Hematopoietic multipotent progenitor cell treated with erythropoietin and hydrocortisone succinate and interleukin-3 and kit ligand, for 15 days (in vitro differentiated cells): ENCODE measurements at regions not wholly inside any gene's neighbourhood (a gene's known extent, or its start where the extent isn't known, plus 50 kb on each side); places are given as distances from the start of the nearest gene placed in this dataset.

Source experiments
- DNase-seq: peaks from one replicate; pipeline ENCODE4 v3.0.0-alpha.2; 2015; ENCODE audit warnings: low spot score

DNA sequence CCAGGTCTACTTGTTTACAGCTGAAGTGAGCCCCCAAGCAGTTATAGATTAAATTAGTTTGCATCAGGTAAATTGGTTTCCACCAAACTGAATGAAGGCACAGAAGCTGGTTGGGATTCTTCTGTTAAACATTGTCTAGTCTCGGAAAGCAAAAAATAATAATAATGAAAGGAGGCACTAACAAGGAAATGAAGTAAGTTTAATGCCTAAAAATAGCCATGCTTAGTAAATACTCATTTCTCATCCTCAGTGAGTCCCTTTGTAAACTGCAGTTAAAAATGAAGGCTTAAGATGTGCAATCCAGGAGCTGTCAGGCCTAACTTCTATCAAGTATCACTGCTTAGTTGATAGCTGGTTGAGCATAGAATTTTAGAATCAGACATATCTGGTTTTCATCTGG, 113.5 kb downstream of the BTG1 start:
- DNase-seq, result no peak

DNA sequence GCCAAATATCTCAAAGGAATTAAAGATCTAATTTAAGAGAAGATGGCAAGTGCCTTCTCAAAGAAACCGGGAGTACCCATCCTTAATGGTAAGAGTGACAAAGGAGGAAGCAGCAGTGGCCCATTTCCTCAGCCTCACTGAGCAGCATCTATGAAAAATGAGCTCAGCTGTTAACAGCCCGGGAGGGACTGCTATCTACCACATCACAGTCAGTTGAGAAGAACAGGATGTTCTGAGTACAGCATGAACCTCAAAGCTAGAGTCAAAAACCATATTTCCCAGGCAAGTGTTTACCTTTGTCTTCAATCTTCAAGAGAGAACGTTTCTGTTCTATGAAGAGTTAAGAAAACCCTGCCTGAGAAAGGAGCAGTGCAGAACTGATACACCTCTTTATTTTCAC, 115.0 kb downstream of the BTG1 start:
- DNase-seq, result no peak

DNA sequence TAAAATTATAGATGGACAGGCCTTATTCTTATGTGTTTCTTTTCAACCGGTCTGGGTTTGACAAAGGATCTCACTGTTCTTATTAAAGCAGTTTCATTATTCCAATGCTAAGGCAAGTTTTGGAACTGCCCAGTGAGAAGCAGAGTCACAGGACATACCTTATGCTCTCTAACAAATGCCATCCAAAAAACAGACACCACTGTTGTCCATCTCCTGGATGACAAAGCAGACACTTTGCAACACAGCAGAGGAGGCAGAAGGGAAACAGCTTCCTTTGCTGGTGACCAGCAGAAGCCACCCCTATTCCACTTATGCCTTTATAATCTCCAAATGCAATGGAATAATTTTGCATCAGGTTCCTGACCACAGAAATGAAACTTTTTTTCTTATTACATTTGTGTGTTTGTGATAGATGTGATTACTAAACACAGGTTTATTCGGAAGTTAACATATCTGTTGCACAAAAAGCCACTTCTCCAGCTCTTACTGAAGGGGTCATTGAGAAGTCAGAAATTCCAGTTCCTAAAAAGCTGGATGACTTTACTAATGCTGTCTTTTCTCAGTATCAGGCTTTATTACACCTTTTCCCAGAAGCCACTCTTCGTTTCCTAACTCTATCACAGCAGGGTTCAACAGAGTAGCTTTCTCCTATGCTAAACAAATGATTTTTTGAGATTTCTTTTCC, 115.6 kb downstream of the BTG1 start:
- DNase-seq, result no peak

DNA sequence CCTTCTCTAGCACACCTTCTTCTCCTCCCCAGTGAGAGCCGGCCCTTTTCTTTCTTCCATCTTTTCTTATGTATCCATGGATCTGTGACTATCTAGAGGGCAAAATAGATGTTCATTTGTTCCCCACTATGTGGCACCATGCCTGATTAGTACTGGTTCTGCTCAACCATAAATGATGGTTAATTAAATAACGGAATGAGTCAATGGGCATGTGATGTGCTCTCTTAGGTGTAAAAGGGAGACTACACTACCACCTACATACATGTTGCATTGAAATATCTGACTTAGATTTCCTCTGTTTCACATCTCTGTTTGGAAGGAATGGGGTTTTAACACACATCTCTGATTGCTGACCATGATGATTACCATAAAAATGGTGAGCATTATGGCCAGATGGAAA, 116.5 kb downstream of the BTG1 start:
- no peak for DNase-seq

DNA sequence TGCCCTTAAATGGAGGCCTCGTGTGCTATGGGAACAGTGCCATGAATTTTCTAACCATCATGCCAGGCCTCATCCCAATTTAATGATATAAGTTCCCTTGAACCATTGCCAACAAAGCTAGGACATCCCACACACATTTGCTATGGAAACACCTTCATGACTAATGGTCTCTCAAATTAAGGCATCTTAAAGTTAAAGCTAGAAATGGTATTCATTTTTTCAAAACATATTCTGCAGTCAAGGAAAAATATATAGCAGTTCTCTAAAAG, 117.3 kb downstream of the BTG1 start:
- DNase-seq, result no peak

DNA sequence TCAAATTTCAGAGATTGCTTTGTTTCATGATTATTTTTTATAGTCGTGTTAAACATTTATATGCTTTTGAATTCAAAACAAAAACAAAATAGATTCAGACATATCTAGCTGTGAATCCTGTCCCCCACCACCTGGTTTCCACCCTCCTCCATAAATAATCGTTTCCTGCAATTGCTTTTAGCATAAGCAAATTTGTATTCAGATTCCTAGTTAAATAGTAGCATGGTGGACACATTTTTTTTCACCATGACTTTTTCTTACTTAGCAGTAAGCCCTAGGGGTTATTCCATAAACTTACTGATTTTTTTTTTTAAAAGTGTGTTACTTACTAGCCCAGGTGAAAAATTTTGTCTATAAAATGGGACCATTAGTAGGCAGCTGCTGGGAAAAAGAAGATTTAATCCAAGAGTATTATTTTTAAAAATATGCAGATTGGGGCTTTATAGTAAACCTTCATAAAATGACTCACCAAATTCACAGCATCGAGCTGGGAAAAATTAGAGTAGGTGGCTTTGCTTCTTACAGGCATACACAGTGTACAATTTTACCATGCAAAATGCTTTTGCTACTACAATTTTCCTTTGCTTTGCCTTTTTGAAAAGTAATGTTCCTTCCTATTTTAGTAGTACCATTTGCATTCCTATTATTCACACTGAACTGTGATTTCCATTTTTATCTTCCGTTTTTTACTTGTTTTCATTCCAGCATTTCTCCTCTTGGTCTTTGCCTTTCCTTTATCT, 117.8 kb downstream of the BTG1 start:
- no peak for DNase-seq

DNA sequence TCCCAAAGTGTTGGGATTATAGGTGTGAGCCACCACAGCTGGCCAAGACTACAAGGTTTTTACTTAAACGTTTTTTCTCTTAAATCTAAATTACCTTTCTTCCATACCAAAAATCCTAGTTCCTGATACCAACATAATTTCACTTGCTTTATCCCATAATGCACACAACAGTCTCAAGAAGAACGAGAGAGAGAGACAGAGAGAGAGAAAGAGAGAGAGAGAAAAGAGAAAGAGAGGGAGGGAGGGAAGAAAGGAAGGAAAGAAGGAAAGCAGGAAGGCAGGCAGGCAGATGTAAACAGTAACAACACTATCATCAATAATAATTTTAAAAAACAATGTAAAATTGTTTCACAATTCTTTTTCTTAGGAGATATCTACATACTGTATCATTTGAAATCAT, 118.4 kb downstream of the BTG1 start:
- DNase-seq, result no peak

DNA sequence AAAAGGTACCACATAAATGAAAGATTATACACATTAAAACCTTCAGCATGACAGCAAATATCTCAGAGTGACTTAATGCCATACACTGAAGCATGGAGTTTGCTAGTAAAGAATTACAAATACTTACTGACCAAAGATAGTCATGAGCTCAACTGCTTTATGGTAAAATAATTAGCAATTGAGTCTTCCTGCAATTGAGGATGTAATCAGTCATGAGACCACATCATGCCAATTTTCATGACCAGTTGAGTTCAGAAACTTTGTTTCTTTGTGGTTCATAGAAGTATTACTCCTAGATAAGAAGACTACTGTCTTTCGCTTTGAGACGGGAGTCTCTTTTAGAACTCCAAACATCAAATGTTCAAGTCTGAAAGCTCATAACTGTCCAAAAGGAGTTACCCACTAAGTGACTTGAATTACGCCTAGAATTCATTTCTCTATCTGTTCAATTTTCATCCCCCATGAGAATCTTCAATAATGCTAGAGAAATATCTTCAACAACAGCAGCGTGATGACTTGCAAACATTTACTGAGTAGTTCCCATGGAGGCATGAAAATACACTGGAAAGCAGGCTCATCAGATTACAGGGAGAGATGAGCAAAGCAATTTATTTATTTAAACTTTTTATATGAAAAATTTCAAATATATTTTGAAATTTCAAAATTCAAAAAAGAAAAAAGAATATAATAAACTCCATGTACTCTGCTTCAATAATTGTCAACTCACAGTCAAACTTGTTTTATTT, 120.0 kb downstream of the BTG1 start:
- DNase-seq, result no peak

DNA sequence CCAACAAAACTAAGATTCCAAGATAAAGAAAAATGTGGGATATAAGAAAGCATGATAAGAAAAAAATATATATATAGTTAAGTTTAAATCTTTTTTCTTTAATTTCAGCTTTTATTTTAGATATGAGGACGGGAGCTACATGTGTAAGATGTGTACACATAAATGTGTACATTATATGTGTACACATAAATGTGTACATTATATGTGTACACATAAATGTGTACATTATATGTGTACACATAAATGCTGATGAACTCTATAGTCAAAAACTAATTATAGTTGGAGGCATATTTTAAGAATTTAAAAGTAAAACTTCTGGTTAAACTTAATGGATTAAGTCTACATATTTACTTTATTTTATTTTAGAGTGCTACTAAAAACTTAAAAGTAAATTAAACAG, 123.6 kb downstream of the BTG1 start:
- no peak for DNase-seq

DNA sequence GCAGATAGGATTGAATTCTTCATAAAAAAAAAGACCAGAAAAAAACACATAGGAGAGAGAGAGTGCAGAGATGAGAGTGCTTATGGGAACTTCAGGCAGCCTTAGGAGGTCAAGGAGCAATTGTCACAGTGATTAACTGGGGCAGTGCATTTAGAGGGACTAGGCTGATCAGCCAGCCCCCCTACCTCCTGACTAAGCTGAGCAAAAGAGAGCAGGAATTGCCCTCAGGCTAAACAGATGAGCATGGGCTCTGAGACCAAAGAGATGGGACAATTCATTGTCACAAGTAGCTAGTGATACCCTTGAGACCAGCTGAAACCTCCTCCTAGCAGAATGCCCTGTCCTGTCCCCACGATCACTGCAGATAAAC, 124.0 kb downstream of the BTG1 start:
- DNase-seq, result no peak

DNA sequence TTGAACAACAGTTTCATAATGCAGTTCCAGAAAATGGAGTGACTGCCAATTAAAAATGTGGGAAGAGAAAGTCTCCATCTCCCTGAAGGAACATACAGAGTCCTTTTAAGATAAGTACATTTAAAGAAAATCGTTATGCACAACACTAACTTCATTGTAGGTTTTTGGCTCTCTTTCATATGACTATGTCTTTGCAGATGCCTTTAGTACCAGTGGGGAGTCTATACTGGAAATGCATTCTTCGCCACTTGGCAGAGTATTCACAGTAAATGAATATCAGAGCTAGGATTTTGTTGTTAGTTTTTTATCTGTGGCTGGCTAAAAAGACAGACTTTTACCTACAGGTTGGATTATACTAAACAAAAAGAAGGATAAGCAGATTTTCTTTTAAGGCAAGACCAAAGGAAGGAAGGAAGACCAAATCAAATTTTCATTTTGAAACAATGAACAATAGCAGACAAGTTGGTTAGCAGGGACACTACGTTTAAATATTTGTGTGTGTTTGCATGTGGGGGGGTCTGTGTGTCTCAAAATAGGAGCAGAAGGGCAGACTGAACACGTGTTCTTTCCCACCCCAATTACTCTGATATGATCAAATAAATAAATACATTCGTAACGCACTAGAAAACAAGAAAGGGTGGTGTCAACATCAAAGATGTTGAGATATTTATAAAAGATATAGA, 124.5 kb downstream of the BTG1 start:
- DNase-seq, result no peak

DNA sequence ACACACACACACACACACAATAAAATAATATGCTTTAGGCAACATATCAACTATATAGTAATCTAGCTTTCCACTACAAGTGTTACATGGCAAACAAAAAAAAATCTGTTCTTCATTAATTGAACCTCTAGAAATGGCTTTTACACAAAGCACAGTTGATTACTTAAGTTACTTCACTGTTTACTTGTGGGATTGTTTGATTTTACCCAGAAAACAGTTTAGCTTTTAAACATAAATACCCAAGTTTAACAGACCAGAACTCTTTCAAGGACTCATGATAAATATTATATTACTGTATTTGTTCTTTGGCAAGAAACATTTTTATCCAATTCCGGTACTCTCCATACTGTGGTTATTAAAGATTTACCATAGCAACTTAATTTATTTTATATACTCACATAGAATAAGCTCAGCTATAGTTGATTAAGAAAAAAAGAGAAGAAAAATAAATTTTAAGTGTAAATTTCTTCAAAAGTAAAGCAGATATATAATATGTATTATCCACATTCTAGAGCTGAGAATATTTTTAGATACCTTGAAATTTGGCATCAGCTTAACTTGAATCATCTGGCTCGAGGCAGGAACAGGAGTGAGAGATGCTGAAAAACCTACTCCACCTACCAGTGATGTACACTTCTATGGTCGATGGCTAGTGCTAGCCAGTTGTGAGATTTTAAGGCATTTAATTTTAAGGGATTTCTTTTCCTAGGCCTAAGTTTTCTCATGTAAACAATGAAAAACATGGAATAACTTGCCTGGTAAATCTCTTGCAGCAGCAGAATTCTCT, 126.0 kb downstream of the BTG1 start:
- DNase-seq, result no peak

DNA sequence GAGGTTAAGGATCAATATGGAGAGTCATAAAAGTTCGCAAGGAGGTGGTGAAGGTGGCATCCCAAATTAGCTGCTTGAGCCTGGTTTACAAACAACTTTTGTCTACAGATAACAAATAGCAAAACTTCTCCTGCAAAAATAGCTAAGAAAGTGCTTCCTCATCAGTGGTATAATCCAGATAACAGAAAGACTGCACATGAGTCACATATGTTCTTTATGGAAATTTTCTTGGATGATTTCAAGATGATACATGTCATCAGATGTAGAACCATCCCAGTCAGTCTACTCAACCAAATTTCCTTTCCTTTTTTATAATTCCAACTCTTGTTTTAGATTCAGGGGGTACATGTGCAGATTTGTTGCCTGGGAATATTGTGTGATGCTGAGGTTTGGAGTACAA, 133.0 kb downstream of the BTG1 start:
- no peak for DNase-seq

DNA sequence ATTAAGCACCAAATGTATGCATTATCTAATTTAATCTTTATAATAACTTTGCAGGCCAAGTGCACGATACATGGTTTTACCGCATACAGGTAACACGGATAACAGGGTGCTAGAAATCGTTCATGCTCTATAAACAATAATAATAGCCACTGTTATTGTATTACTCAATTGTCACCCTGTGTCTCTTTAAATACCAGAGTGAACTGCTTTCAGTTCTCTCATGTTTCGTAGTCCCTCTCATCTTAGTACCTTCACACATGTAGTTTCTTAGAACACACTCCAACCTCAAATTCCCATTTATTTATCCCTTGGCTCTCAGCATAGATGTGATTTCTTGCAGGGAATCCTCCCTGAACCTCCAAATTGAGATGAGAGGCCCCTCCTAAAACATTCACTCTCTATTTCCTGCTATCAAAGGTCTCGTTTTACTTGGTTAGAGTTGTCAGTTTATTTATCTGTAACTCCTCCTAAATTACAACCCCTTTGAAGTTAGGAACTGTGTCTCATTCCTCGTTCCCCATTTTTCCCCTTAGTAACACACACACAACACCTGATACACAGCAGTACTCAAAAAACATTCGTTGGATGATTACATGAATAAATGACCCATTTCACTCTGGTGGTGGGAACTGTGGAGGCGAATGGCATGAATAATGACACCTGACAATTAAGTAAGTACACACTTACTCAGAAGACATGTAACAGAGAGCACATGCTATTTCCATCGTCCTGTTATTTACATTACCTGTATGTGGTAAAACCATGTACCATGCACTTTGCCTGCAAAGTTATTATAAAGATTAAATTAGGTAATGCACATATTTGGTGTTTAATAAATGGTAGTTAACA, 134.6 kb downstream of the BTG1 start:
- DNase-seq, result no peak

DNA sequence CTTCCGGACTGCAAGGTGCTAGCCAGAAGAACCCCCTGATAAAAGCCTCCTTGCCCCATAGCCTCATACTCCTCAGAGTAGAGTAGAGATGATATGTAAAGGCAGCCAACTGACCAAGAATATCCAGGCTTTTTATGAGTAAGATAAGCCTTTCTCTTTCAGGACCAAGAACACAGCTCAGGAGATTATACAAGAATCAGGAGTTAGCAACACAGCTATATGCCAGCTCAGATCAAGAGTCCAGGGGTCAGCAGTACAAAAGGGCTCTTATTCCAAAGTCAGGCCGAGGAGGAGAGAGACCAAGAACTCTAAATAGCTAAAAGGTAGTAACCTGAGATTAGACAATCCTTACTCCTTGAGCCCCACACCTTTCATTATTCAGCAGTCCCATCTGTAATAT, 135.3 kb downstream of the BTG1 start:
- DNase-seq, result no peak

DNA sequence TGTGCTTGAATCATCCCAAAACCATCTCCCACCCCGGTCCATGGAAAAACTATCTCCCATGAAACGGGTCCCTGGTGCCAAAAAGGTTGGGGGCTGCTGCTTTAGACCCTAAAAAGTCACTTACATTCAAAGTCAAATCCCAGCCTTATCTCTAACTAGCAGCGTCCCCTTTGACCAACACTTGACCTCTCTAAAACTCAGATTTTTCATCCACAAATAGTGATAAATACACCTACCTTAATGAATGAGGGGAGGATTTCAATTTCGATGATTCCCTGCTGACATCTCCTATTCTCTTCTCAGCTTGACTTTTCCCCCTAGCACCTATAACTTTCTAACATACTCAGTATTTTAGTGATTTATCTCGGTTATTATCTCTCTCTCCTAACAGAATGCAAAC, 137.3 kb downstream of the BTG1 start:
- no peak for DNase-seq

DNA sequence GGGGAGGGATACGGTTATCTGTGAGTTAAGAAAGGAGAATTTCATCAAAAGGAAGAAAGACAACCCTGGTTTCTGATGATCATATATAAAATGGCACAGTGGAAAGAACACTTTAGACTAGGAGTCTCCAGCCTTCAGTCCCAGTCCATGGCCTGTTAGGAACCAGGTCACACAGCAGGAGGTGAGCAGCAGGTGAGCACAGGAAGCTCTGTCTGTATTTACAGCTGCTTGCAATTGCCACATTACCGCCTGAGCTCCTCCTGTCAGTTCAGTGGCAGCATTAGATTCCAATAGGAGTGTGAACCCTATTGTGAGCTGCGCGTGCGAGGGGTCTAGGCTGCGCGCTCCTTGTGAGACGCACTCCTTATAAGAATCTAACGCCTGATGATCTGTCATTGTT, 137.9 kb downstream of the BTG1 start:
- DNase-seq, result no peak

DNA sequence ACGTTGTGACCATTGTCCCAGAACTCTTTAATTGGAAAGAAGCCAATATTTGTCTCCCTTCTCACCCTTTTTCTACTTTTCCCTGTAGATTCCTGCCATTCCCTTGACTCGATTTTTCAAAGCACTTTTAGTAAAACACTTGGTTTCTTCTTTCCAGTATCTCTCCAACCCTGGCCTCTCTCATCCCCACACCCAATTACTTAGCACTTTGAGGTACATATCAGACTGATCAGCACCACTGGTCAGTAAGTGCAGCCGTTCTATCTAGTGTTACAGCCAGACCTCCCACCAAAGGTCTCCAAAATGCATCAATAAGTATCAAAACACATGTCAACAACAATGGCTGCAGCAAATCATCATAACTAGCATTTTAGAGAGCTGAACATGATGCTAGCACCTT, 141.9 kb downstream of the BTG1 start:
- no peak for DNase-seq

DNA sequence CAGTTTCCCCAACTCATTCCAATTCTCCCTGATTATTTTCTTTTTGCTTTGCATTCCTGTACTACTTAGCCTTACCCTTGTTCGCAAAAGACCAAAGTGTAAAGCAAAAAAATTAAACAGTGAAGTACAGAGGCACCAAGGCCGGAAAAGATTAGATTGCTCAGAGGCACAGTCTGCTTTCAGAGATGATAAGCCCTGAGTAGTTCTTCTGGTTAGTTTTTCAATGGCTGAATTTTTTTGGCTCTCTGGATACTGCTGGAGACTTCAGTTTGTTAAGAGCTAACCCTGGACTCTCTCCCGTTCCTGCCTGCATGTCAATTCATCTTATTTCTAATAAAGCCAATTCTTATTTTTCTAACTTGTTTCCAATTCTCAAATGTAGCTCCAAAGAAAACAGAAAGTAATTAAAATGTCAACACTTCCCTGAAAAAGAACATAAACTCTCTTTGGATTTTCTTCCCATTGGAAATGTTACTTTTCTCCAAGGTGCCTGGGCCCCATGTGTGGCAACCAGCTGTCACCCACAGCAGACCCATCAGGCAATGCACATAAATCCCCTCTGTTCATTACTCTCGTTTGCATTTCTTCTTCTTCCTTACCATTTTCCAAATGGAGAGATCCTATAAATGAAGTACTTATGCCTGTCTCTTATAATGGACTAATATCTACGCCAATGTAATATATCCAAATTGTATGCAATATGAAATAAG, 142.8 kb downstream of the BTG1 start:
- DNase-seq, result no peak

DNA sequence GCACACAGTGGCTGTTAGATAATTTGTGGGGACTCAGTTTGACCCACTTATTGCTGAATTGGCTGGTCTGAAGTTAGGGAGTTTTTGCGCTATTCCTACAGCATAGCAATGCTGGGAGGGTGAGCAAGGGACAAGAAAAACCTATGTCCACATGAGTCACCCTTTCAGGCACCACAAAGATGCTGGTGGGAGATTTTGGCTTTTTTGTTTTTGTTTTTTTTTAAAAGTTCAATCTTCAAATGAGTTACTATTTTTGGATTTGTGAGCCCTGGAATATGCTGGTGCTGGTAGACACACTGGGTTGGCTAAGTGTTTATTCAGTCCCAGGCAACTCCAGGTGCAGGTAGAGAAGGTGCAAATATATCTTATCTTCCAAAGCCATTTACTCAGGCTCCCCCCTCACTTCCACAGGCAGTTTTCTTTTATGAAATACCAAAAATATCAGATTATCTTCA, 143.4 kb downstream of the BTG1 start:
- DNase-seq, result no peak

DNA sequence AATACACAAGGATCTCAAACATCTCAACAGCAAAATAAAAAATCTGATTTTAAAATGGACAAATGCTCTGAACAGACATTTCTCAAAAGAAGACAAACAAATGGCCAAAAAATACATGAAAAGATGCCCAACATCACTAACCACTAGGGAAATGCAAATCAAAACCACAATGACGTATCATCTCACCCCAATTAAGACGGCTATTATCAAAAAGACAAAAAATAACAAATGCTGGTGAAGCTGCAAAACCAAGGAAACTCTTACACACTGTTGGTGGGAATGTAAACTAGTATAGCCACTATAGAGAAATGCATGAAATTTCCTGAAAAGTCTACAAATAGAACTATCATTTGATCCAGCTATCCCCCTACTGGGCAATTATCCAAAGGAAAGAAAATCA, 145.0 kb downstream of the BTG1 start:
- no peak for DNase-seq
